B cell (primary cell): ENCODE measurements at regions not wholly inside any gene's neighbourhood (a gene's known extent, or its start where the extent isn't known, plus 50 kb on each side); places are given as distances from the start of the nearest gene placed in this dataset.

Experiments
- ATAC-seq: fragments of 200-7000 bp; cut with Tn5 transposase; one replicate; pipeline ENCODE4 v1.10.0; 2021; ENCODE audit warnings: low read depth, mild to moderate bottlenecking, moderate number of reproducible peaks, moderate library complexity
- CTCF ChIA-PET: fragments of 350-600 bp; sonication (Branson Sonifier 250); formaldehyde crosslinking; loops from one replicate; lab custom pipeline; 2021; ENCODE audit warnings: antibody characterized with exemption, inconsistent platforms; lab: Charles Lee
- POLR2A ChIA-PET: fragments of 350-600 bp; sonication (Branson Sonifier 250); formaldehyde crosslinking; loops from one replicate; lab custom pipeline; 2021; ENCODE audit warnings: antibody characterized with exemption; lab: Charles Lee
- DNase-seq: peaks from one replicate; pipeline ENCODE4 v3.0.0; 2013
- H2AFZ ChIP-seq: 2 replicates; pipeline ENCODE4 v1.6.1; 2012; ENCODE audit warnings: mild to moderate bottlenecking, low read depth, low read length; ENCODE audit not compliant: insufficient read depth, poor library complexity, severe bottlenecking
- H3K27ac ChIP-seq, 2 donors: 1 replicate in 1 of 2; 2 replicates in 1 of 2; pipeline ENCODE4 v1.5.1; 2012 to 2013; ENCODE audit warnings: low read length in 2 of 2, mild to moderate bottlenecking in 2 of 2, moderate library complexity in 1 of 2
- H3K27me3 ChIP-seq, 4 experiments: fragments of 200-600 bp in 1 of 4; sonication (generic) in 1 of 4; replicated peaks in 1 of 4; 1 replicate in 2 of 4; 2 replicates in 2 of 4; pipeline versions ENCODE4 v1.6.1 to v1.7.0; 2013 to 2016; ENCODE audit warnings: low read length in 3 of 4, mild to moderate bottlenecking in 2 of 4, mixed read lengths in 1 of 4, moderate library complexity in 1 of 4; ENCODE audit not compliant: insufficient read depth in 4 of 4, control insufficient read depth in 3 of 4; ENCODE audit errors: control extremely low read depth in 1 of 4
- H3K36me3 ChIP-seq, 2 experiments: replicated peaks in 1 of 2; 1 replicate in 1 of 2; 2 replicates in 1 of 2; pipeline versions ENCODE4 v1.6.1 to v1.7.1; 2013; ENCODE audit warnings: low read length in 1 of 2; ENCODE audit not compliant: insufficient read depth in 2 of 2, control insufficient read depth in 1 of 2; ENCODE audit errors: control extremely low read depth in 1 of 2, extremely low read depth in 1 of 2
- H3K4me1 ChIP-seq, 2 donors: fragments of 200-600 bp in 1 of 2; sonication (generic) in 1 of 2; 1 replicate in 1 of 2; 2 replicates in 1 of 2; pipeline versions ENCODE4 v1.5.1 to v1.6.1; 2013 to 2017; ENCODE audit warnings: low read length in 2 of 2; ENCODE audit not compliant: control insufficient read depth in 2 of 2, insufficient read depth in 2 of 2
- H3K4me2 ChIP-seq: replicated peaks from 2 replicates; pipeline ENCODE3; 2012; ENCODE audit warnings: mild to moderate bottlenecking, low read depth, low read length; ENCODE audit not compliant: poor library complexity, severe bottlenecking
- H3K4me3 ChIP-seq, 5 experiments: fragments of 200-600 bp in 1 of 5; sonication (generic) in 1 of 5; 1 replicate in 3 of 5; 2 replicates in 2 of 5; pipeline versions ENCODE4 v1.5.1 to v1.7.0; 2011 to 2016; ENCODE audit warnings: low read length in 4 of 5, mild to moderate bottlenecking in 4 of 5, low read depth in 2 of 5, control low read depth in 1 of 5, moderate library complexity in 1 of 5; ENCODE audit not compliant: insufficient read depth in 1 of 5; ENCODE audit errors: control extremely low read depth in 1 of 5, extremely low read depth in 1 of 5
- H3K79me2 ChIP-seq: fragments of 200-600 bp; sonication (generic); one replicate; pipeline ENCODE4 v1.6.0; 2016; ENCODE audit warnings: low read length; ENCODE audit not compliant: control insufficient read depth, insufficient read depth
- H3K9ac ChIP-seq: fragments of 200-600 bp; sonication (generic); 2 replicates; pipeline ENCODE4 v1.6.1; 2017; ENCODE audit warnings: mild to moderate bottlenecking, low read length, moderate library complexity
- H3K9me3 ChIP-seq, 3 donors: one replicate each; pipeline versions ENCODE4 v1.6.1 to v1.7.1; 2013; ENCODE audit warnings: low read length in 2 of 3; ENCODE audit not compliant: control insufficient read depth in 2 of 3, insufficient read depth in 1 of 3; ENCODE audit errors: control extremely low read depth in 1 of 3
- H4K20me1 ChIP-seq: 2 replicates; pipeline ENCODE4 v1.6.0; 2012; ENCODE audit warnings: mild to moderate bottlenecking, low read length; ENCODE audit not compliant: insufficient read depth, control insufficient read depth, poor library complexity, severe bottlenecking
- H3K27ac Mint-ChIP-seq: one replicate; pipeline ENCODE4 v1.8.0; 2021; ENCODE audit warnings: mixed read lengths
- H3K27me3 Mint-ChIP-seq: one replicate; pipeline ENCODE4 v1.8.0; 2021; ENCODE audit warnings: mixed read lengths
- H3K4me1 Mint-ChIP-seq: one replicate; pipeline ENCODE4 v1.8.0; 2021; ENCODE audit warnings: mixed read lengths
- H3K4me3 Mint-ChIP-seq: one replicate; pipeline ENCODE4 v1.8.0; 2021; ENCODE audit warnings: mixed read lengths
- H3K9me3 Mint-ChIP-seq: one replicate; pipeline ENCODE4 v1.8.0; 2022; ENCODE audit warnings: mixed read lengths; ENCODE audit not compliant: insufficient read depth
- EZH2 ChIP-seq: IDR thresholded peaks from 2 replicates; pipeline ENCODE4 v1.6.1; 2012; ENCODE audit warnings: borderline replicate concordance, low read depth, mild to moderate bottlenecking, moderate library complexity, low read length; ENCODE audit not compliant: insufficient read depth, poor library complexity, severe bottlenecking
- WGBS: methylation state at CpG from one replicate; pipeline ENCODE4 v1.1.5; 2013; ENCODE audit warnings: missing lambda C conversion rate; ENCODE audit not compliant: insufficient coverage; 5-methylcytosine and 5-hydroxymethylcytosine counted together
- intact Hi-C: fragments of 100-400 bp; cut with micrococcal nuclease; formaldehyde crosslinking; loops from one replicate; pipeline ENCODE4 v1.10.0; 2022
- TF ChIP-seq, protein P1 (sequence below): fragments of 200-600 bp; IDR thresholded peaks from one replicate; pipeline ENCODE4 v1.8.0; 2022; ENCODE audit warnings: antibody characterized with exemption, mild to moderate bottlenecking

DNA sequence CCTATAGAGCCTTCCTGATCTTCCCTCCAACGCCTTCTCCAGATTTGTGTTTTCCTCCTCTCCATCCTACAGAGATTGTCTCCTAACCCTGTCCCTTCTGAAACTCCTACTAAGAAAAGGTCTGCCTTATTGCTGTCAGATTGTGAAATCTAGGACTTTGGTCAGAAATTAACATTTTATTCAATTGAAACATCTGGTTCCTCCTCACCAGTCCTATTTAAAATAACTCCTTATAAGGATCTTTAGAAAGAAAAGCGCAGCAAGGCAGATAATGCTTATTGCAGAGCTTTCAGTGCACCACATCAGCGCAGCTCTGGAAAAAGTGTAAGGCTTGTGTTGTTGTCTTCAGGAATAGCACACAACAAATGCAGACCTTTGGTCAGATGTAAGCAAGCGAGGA lies 477.8 kb upstream of the CHST9 start:
- no peak overlapping the region for H3K4me2 ChIP-seq

DNA sequence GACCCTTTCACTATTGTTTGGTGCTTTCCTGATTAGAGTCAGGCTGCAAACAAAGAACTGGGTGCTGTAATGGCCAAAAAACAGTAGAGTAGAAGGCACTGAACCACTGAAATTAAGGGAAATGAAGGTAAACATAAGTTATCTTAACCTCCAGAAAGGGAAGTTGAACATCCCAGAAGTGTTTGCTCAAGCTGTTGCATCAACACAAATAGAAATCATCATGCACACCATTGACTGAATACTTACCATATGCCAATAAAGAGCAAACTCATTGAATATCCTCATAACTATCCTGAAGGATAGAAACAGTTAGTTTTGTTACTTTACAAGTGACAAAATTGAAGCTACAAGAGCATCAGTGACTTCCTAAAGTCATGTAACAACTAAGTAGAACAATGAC lies 477.4 kb upstream of the CHST9 start:
- TF ChIP-seq, protein P1, sequence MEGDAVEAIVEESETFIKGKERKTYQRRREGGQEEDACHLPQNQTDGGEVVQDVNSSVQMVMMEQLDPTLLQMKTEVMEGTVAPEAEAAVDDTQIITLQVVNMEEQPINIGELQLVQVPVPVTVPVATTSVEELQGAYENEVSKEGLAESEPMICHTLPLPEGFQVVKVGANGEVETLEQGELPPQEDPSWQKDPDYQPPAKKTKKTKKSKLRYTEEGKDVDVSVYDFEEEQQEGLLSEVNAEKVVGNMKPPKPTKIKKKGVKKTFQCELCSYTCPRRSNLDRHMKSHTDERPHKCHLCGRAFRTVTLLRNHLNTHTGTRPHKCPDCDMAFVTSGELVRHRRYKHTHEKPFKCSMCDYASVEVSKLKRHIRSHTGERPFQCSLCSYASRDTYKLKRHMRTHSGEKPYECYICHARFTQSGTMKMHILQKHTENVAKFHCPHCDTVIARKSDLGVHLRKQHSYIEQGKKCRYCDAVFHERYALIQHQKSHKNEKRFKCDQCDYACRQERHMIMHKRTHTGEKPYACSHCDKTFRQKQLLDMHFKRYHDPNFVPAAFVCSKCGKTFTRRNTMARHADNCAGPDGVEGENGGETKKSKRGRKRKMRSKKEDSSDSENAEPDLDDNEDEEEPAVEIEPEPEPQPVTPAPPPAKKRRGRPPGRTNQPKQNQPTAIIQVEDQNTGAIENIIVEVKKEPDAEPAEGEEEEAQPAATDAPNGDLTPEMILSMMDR = no peak
- H3K9me3 Mint-ChIP-seq = no peaks in the 10 kb centered on the region
- H3K4me1 Mint-ChIP-seq = no peaks in the 10 kb centered on the region
- H3K9me3 ChIP-seq = peaks cover 0 to 3% (median 0%) of the 10 kb centered on the region in 3 donors
- POLR2A ChIA-PET = no interaction called here
- H3K27ac Mint-ChIP-seq = no peak overlapping the region
- H3K27ac ChIP-seq = no peak overlapping the region
- no peaks in the 10 kb centered on the region for H3K27me3 ChIP-seq
- H2AFZ ChIP-seq = no peak overlapping the region
- no peak overlapping the region for H3K4me3 Mint-ChIP-seq
- H3K4me1 ChIP-seq = no peaks in the 10 kb centered on the region
- intact Hi-C loops = no loop called here
- no peak for DNase-seq
- no peak overlapping the region for H3K4me3 ChIP-seq
- H3K4me2 ChIP-seq = no peak overlapping the region
- CTCF ChIA-PET = no interaction called here
- H3K36me3 ChIP-seq = no peaks in the 10 kb centered on the region
- no peaks in the 10 kb centered on the region for H3K79me2 ChIP-seq
- no peak overlapping the region for H3K9ac ChIP-seq
- no peaks in the 10 kb centered on the region for H4K20me1 ChIP-seq
- H3K27me3 Mint-ChIP-seq = no peaks in the 10 kb centered on the region
- no peak for ATAC-seq

More for the DNA sequence above, 477.8 kb upstream of the CHST9 start:
- H2AFZ ChIP-seq = no peak overlapping the region
- H3K9ac ChIP-seq = no peak overlapping the region
- ChIA-PET CTCF (no interaction called here), POLR2A (no interaction called here)
- no peaks in the 10 kb centered on the region for H3K36me3 ChIP-seq
- no peak for DNase-seq
- H3K27me3 ChIP-seq = no peaks in the 10 kb centered on the region
- no peak overlapping the region for H3K27ac ChIP-seq
- H3K4me1 ChIP-seq = no peaks in the 10 kb centered on the region
- no peaks in the 10 kb centered on the region for H3K27me3 Mint-ChIP-seq
- H3K79me2 ChIP-seq = no peaks in the 10 kb centered on the region
- peaks cover 0 to 3% (median 0%) of the 10 kb centered on the region in 3 donors for H3K9me3 ChIP-seq
- no peaks in the 10 kb centered on the region for H3K9me3 Mint-ChIP-seq
- intact Hi-C loops = no loop called here
- H3K4me3 Mint-ChIP-seq = no peak overlapping the region
- TF ChIP-seq, protein P1 = no peak
- TF ChIP-seq EZH2 = no peak
- no peak for ATAC-seq
- H3K4me1 Mint-ChIP-seq = no peaks in the 10 kb centered on the region
- WGBS = 80% methylated on average over 1 of the region's 4 CpGs
- no peak overlapping the region for H3K4me3 ChIP-seq
- no peak overlapping the region for H3K27ac Mint-ChIP-seq
- H4K20me1 ChIP-seq = no peaks in the 10 kb centered on the region
